ENCODE measurements at regions not wholly inside any gene's neighbourhood (a gene's known extent, or its start where the extent isn't known, plus 50 kb on each side); places are given as distances from the start of the nearest gene placed in this dataset.

DNA sequence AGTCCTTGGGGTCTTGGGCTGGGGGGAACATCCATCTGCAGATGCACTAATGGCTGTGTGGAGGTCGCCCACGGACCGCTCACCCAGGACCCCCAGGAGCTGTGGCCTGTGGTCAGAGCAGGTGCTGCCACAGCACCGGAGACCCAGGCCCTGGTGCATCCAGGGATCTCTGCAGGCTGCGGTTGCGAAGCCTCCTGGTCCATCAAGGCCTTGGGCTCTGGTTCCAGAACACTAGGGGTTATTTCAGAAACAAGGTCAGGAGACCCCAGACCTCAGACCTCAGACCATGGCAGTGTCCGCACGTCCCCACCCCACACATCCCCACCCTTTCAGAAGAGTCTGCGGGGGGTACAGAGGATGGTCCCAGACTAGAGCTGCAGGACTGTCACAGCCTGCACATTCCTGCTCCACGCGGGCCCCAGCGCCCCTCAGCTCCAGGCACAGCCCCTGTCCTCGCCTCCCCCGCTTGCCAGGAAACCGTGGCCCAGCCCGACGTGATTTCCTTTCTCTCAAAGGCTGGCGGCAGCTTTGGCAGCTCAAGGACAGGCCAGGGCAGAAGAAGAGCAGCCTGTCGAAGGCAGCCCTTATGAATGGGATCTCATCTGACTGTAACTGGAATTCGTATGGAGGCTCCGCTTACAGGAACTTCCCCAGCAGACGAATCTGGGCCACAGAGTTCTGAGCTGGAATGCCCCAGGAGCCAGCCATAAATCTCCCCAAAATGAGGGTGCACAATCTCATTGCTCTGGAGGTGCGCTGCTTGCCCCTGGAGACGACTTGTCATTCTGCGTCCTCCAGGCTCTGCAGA is 136.2 kb upstream of the RET start:
- H4K20me1 ChIP-seq (ENCODE audit: control insufficient read depth, insufficient read depth, low read length, poor library complexity, severe bottlenecking), result no peaks in the 10 kb centered on the region
- H3K27ac Mint-ChIP-seq, result no peak overlapping the region
- no peak for TF ChIP-seq CTCF (IDR thresholded peaks at IDR 0.05)
- no peak for TF ChIP-seq EZH2 (IDR thresholded peaks at IDR 0.05; ENCODE audit: borderline replicate concordance, insufficient read depth, low read depth, low read length, poor library complexity, severe bottlenecking)
- H3K79me2 ChIP-seq (ENCODE audit: control insufficient read depth, insufficient read depth, low read length), result no peaks in the 10 kb centered on the region
- ATAC-seq (ENCODE audit: low read depth) (no peak), DNase-seq (no peak)
- H3K27ac ChIP-seq (ENCODE audit: low read length in 2 of 2), result no peak overlapping the region
- H3K27me3 Mint-ChIP-seq, result peaks cover 11% of the 10 kb centered on the region
- H3K9ac ChIP-seq (ENCODE audit: low read length), result no peak overlapping the region
- H3K4me2 ChIP-seq (replicated peaks; ENCODE audit: low read depth, low read length, poor library complexity, severe bottlenecking), result no peak overlapping the region
- intact Hi-C loops (cut with micrococcal nuclease), result no loop called here
- H3K9me3 Mint-ChIP-seq (ENCODE audit: insufficient read depth), result no peaks in the 10 kb centered on the region
- no peaks in the 10 kb centered on the region for H3K4me1 ChIP-seq (ENCODE audit: control insufficient read depth in 2 of 2, insufficient read depth in 2 of 2, low read length in 2 of 2)
- ChIA-PET POLR2A (no interaction called here), CTCF (no interaction called here)
- H3K4me3 ChIP-seq (ENCODE audit: control extremely low read depth in 1 of 5, extremely low read depth in 1 of 5, insufficient read depth in 1 of 5, low read depth in 2 of 5, low read length in 4 of 5), result no peak overlapping the region
- no peak overlapping the region for H3K4me3 Mint-ChIP-seq
- H3K4me1 Mint-ChIP-seq, result no peaks in the 10 kb centered on the region
- H3K27me3 ChIP-seq (replicated peaks in 1 of 4; ENCODE audit: control extremely low read depth in 1 of 4, control insufficient read depth in 3 of 4, insufficient read depth in 4 of 4, low read length in 3 of 4), result no peaks in the 10 kb centered on the region
- 51% methylated on average over 23 of the region's 25 CpGs for WGBS (ENCODE audit: insufficient coverage)
- H2AFZ ChIP-seq (ENCODE audit: insufficient read depth, low read depth, low read length, poor library complexity, severe bottlenecking), result no peak overlapping the region
- no peaks in the 10 kb centered on the region for H3K9me3 ChIP-seq (ENCODE audit: control extremely low read depth in 1 of 3, control insufficient read depth in 2 of 3, insufficient read depth in 1 of 3, low read length in 2 of 3)
- H3K36me3 ChIP-seq (replicated peaks in 1 of 2; ENCODE audit: control extremely low read depth in 1 of 2, control insufficient read depth in 1 of 2, extremely low read depth in 1 of 2, insufficient read depth in 2 of 2, low read length in 1 of 2), result no peaks in the 10 kb centered on the region

GRCh38 chr10:42941295-42941644 is 135.6 kb upstream of the RET start:
- H2AFZ ChIP-seq (ENCODE audit: insufficient read depth, low read depth, low read length, poor library complexity, severe bottlenecking), result no peak overlapping the region
- TF ChIP-seq CTCF (IDR thresholded peaks at IDR 0.05) (no peak), EZH2 (IDR thresholded peaks at IDR 0.05; ENCODE audit: borderline replicate concordance, insufficient read depth, low read depth, low read length, poor library complexity, severe bottlenecking) (no peak)
- H3K79me2 ChIP-seq (ENCODE audit: control insufficient read depth, insufficient read depth, low read length), result no peaks in the 10 kb centered on the region
- no peaks in the 10 kb centered on the region for H3K9me3 ChIP-seq (ENCODE audit: control extremely low read depth in 1 of 3, control insufficient read depth in 2 of 3, insufficient read depth in 1 of 3, low read length in 2 of 3)
- CTCF ChIA-PET, result no interaction called here
- H3K27me3 ChIP-seq (replicated peaks in 1 of 4; ENCODE audit: control extremely low read depth in 1 of 4, control insufficient read depth in 3 of 4, insufficient read depth in 4 of 4, low read length in 3 of 4), result no peaks in the 10 kb centered on the region
- no peak overlapping the region for H3K4me3 ChIP-seq (ENCODE audit: control extremely low read depth in 1 of 5, extremely low read depth in 1 of 5, insufficient read depth in 1 of 5, low read depth in 2 of 5, low read length in 4 of 5)
- H3K4me1 ChIP-seq (ENCODE audit: control insufficient read depth in 2 of 2, insufficient read depth in 2 of 2, low read length in 2 of 2), result no peaks in the 10 kb centered on the region
- no peaks in the 10 kb centered on the region for H3K36me3 ChIP-seq (replicated peaks in 1 of 2; ENCODE audit: control extremely low read depth in 1 of 2, control insufficient read depth in 1 of 2, extremely low read depth in 1 of 2, insufficient read depth in 2 of 2, low read length in 1 of 2)
- H4K20me1 ChIP-seq (ENCODE audit: control insufficient read depth, insufficient read depth, low read length, poor library complexity, severe bottlenecking), result no peaks in the 10 kb centered on the region
- no peak for DNase-seq
- ATAC-seq (ENCODE audit: low read depth), result no peak
- no peak overlapping the region for H3K4me3 Mint-ChIP-seq
- no peak overlapping the region for H3K27ac Mint-ChIP-seq
- no peaks in the 10 kb centered on the region for H3K9me3 Mint-ChIP-seq (ENCODE audit: insufficient read depth)
- no peak overlapping the region for H3K4me2 ChIP-seq (replicated peaks; ENCODE audit: low read depth, low read length, poor library complexity, severe bottlenecking)
- no peak overlapping the region for H3K27ac ChIP-seq (ENCODE audit: low read length in 2 of 2)
- intact Hi-C loops (cut with micrococcal nuclease), result no loop called here
- WGBS (ENCODE audit: insufficient coverage), result 86% methylated on average over 11 of the region's 14 CpGs
- H3K9ac ChIP-seq (ENCODE audit: low read length), result no peak overlapping the region
- H3K4me1 Mint-ChIP-seq, result no peaks in the 10 kb centered on the region
- POLR2A ChIA-PET, result no interaction called here
- peaks cover 6% of the 10 kb centered on the region for H3K27me3 Mint-ChIP-seq
